HG03103 (cell line): ENCODE measurements at regions not wholly inside any gene's neighbourhood (a gene's known extent, or its start where the extent isn't known, plus 50 kb on each side); places are given as distances from the start of the nearest gene placed in this dataset.

Source experiments
- ATAC-seq: cut with Tn5 transposase; IDR thresholded peaks from one replicate; pipeline ENCODE4 v1.9.1; 2021; ENCODE audit warnings: low read depth; ENCODE audit not compliant: unreplicated experiment

DNA sequence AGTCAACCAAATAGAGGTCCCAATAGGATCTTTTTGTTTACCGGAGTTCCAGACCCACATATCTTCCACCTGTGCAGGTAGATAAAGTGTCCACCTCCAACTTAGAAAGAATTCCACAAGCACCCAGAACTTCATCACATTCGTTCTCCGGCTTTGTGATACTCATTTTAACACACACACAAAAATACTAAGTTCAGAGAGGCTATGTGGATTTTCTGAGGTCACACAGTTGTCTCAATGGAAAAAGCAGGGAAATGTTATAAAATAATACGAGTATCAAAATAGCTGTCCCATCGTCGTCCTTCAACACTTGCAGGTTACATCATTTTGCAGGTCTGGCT lies 137.5 kb downstream of the TMCO5A start:
- ATAC-seq: no peak

DNA sequence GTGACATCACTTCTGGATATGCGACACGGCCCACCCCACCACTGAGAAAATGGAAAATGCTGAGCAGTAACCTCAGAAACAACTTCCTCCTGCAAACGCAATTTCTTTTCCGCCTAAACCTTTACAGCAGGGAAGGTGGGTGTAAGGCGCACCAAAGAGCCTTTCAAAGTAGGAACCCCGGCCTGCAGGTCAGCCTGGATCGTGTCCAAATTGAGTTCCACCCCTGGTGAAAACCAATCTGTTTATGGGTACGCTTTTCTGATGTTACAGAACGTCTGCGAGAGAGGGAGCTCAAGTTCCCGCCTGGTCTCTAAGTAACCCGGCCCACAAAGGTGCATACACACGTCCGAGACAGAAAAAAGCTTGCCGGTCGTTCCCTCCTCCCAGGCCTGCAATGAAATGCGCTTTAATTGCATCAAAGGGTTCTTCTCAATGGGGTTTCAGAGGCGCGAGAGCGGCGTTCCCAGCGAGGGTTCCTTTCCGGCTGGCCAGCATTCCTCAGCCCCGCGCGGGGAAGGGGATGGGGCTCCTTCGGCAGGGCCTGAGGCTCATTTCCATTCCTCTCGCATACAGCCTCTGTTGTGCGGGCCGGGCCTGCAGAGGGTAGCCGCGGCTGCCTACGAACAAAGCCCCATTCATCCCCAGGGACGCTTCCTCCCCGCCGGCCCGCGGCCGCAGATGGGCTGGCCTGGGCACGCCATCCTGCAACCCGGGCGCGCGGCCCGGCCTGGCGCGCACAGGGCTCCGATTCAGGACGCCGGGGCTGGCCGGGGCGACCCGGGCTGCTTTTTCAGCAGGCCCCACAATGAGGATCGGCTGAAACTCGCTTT lies 138.1 kb downstream of the TMCO5A start:
- ATAC-seq: peak; percentile 41

DNA sequence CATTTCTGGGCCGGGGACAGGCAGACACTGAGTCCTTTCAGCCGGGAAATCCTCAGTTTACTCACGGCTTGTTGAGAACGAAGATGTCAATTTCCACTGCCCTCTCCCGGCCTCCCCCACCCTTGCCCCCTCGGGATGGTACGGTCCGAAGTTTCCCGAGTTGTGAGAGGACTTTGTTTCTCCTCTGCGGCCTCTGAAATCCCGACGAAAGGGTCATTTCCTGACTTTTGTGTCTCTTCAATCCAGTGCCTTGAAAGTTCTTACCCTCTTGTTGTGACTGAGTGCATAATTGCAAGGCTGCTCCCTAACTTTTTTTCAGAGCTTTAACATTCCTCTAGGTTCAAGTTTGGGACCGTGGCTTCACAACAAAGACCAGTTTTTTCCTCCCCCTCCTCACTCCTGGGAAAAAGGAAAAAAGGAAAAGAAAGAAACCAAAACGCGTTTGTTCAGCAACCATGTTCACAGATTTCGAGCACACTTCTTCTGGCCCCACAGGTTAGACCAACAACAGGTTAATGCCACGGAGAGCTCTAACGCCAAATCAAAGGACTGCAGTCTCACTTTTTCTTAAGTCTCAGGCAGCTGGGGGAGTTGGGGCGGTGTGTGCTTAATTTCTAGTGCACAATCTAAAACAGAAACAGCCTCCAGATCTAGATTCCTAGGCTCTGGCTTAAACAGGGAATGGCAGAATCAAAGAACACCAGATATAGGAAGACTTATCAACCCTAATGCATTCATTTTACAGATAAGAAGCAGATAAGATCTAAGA lies 138.9 kb downstream of the TMCO5A start:
- ATAC-seq: no peak

DNA sequence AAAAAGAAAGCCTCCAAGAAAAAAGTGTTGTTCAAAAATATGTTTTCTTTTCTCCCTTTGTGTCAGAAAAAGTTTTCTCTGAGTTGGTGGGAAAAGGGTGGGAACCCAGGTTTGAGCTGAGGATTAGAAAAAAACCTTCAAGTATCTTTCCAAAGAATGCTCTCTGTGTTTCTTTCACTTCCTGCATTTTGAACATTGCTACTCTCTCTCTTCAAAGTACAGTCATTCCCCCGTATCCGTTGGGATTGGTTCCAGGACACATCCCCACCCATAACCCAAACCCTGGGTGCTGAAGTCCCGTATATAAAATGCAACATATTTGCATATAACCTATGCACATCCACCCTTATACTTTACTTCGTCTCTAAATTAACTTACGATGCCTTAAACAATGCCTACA lies 139.6 kb downstream of the TMCO5A start:
- ATAC-seq: no peak

DNA sequence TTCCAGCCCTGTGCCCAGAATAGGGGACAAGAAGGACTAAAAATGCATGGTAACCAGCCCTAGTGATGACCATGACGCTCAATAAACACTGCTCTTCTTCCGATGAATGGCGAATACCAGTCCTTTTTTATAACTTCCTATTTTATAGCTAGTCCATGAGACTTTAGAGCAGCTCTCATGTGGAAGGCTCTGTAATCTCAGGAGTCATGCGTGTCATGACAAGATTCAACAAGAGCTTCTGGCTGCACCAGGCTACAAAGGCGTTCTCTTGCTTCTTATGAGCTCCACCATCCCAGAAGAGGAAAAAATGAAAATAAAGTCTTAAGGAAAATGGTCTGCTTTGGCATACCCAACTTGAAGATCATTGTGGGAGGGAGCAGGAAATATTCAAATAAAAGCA lies 141.0 kb downstream of the TMCO5A start:
- no peak for ATAC-seq

DNA sequence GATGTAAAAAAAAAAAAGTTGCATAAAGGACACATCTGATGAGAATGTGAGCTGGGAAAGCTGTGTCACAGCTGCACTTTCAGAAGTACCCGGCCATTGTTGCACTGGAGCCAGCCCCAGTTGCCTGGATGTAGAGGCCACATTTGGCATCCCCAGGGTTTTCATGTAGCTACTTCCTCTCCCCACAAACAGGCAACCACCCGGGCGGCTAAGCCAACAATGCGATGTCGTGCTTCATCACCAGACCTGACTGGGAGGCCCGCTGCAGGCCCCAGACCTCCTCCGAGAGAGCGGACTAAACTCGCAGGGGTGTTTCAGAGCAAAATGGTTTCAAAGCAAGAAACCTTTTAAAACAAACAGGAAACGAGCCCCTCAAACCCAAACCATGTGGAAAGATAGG lies 142.3 kb downstream of the TMCO5A start:
- ATAC-seq: no peak

DNA sequence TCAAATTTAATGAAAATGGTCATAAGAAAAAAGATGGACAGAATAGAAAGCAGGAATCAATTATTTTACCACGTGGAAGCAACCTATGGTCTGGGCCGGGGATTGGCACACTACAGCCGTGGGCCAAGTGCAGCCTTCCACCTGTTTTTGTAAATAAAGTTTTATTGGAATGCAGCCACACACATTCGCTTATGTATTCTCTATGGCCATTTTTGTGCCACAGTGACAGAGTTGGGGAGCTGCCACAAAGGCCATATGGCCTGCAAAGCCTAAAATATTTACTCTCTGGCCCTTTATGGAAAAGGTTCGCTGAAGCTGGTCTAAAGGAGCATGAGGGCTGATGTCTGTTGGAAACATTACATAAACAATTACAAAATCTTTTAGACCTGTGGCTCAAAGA lies 144.8 kb downstream of the TMCO5A start:
- no peak for ATAC-seq

DNA sequence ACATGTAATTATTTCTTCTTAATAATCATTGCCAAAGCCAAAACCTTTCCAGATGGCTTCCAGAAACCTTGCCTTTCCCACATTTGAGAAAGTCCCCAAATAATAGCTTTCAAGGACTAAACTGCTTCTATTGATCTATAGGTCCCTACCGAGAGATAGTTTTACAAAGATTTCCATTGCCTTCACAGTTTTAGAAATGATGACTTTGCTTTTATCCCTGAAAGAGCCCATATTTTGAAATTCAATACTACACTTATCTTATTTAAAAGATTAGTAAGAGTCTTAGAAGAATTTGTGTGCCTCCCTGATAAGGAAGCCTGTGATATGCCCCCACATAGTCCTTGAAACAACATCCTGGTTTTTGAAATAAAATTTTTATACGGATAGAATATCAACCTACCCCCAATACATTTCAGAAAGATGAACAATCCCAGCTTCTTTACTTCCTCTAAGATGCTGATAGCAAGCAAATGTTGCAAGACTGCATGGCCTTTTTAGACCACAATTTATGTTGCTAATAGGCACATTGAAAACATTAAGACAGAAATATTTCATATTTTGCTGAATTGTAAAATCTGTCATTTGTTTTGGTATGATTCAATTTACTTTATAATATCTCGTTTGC lies 146.3 kb downstream of the TMCO5A start:
- no peak for ATAC-seq

DNA sequence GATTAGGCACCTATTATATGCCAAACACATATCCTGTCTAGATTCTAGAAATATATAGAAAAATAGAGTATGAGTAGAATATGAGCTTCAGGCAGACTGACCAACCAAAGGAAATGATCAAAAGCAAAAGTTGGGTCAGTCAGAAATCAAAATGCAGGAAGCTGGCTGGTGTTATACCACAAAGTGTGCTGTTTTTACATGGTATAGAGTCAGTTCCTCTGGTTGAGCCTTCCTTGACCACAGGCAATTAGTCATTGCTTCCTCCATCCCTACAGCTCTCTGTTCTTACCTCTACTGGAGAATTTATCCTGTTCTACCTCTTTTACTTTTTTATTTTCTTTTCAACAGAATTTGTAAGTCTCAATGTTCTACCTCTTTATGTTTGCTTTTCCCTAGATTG lies 149.8 kb downstream of the TMCO5A start:
- ATAC-seq: peak; percentile 50

DNA sequence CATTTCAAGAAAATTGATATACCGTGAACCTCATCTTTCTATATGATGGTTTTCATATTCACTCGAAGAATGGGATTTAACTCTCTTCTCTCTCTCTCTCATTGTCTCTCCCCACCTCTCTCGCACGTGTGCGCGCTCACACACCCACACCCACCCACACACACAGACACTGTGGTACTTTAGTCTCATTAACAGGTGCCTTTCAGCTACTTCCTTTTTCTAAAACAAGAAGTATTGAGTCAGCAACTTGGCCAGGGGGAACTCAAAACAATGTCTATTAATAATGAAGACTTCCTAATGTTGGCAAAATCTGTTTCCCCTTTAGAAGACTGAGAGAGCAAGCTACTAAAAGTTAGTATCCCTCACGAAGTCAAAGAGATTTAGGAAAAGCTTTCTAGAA lies 150.7 kb downstream of the TMCO5A start:
- ATAC-seq: peak; percentile 67

DNA sequence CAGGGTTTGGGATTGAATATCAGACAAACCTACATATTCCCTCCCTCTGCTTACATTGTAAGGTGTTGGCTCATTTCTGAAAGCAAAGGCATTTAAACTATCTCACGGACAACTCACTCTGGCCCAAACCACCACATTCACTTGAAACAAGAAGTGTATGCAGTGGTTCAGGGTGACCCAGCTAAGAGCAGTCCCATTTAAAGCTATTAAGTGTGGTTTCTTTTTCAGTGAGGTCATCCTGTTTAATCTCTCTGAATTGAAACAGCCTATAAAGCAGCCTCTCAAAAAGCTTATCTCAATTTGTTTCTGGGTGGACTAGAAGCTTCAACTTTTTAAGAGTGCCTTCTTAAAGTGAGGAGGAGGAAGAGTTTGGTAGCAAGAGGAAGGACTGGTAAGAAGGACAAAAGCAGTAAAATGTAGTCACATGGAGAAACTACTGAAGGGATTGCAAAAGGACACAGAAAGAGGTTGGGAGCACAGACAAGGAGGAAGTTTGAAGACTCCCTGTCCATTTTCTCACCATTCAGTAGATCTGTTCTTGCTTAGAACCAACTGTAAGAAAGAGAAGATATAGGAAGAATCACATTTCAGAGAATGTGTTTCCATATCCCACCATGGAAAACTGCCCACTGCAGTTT lies 151.6 kb downstream of the TMCO5A start:
- ATAC-seq: peak; percentile 35

DNA sequence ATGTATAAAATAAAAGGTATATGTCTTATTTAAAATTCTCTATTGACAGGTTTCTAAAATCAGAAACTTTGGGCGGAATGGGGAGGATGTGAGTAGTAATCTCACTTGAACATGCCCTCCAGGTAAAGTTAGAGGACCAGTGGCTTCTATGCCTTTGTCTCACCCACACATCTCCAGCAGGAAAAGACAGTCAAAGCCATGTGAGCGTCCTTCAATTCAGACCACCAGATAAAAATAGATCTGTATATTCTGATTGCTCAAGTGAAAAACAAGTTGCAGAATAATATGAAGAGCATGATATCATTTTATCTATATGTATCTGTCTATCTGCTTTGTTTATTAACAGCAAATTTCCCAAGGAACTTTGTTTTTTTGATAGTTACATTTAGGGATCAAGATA lies 152.2 kb downstream of the TMCO5A start:
- ATAC-seq: no peak

DNA sequence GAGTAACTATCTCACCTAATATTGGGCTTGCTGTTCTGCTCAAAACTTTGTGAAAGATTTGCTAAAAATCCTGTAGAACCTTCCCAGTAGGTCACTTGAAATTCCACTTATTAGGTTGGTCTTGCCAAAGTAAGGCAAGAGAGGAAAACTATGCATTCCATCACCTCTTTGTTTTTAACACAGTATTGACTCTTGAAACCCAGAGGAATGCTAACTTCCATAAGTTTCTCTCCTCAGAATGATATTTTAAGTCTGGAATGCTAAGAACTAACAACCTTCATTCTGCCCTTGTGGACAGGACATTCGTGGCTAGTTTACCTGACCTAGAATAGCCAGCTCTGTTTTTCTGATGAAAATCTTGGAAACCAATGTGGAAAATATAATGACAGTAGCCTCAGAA lies 154.5 kb downstream of the TMCO5A start:
- no peak for ATAC-seq

DNA sequence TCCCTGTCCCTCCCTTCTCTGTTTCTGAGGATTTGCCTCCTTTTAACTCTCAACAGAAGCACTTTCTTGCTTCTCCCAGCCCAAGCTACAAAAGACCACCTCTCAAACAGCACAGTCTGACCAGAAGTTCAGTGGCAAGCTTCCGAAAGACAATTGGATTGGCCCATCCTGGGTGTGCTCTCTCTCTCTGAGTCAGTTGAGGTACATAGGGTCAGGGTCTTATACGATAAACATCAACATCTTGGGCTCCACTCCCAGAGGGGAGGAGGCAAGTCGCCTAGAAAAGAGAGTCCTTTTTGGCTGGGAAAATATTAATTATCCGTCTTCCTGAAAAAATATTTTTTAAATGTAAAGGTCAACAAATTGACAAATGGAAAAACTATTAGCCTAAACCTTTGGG lies 155.8 kb downstream of the TMCO5A start:
- no peak for ATAC-seq

DNA sequence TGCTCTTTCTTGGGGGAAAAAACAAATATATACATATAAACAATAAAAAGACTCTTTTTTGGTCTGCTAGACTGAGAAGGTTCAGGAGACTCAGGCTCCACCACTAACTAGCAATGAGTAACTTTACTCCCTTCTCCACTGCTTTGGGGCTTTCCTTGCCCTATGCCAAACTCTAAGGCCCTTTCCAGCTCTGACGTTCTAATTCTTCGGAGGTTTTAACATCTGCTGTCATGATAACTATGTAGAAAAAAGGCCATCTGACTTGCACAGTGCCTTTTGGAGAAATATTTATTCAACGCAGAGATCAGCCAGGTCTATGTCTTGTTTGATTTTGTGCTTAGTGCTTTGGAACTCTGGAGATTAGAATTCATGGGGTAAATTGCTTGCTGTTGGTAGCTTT lies 156.2 kb downstream of the TMCO5A start:
- no peak for ATAC-seq

DNA sequence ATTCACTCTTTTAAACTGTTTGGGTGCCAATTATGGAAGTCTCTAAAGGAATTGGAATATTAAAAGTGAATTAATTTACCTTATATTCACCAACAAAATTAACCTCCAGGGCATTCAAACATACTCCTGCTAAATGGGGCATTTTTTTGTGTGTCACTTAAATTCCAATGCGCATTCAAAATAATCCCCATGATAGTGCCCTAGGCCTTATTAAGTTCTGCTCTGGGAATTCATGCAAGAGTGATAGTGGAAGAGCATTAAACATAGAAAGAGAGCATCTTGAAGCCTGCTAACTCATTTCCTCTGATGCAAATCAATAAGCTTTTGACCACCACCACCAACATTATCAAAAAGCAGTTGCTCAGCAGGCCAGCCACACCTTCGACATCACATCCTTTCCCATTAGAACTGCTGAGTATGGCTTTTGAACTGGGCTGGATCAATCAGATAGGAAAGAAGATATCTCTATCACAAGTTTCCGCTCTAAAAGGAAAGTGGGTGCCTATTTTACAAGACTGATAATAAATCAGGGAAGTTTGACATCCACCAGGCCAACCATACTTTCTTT lies 156.7 kb downstream of the TMCO5A start:
- ATAC-seq: no peak

DNA sequence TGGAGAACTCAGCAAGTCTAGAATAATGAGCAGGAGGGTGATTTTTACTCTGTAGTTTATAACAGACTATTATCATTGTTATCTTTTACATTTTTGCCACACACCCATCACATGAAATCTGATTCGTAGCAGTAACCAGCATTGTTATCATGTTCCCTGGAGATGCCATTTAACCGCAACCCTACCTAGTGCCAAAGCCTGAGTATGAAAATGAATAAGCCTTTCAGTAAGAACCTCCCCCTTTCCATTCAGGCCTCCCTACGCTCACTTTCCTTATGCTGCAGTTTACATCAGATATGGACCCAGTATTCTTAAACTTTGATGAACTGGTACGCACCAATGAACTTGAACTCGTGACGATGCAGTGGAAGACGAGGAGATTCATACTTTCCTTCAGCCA lies 158.7 kb upstream of the SPRED1 start:
- ATAC-seq: no peak

DNA sequence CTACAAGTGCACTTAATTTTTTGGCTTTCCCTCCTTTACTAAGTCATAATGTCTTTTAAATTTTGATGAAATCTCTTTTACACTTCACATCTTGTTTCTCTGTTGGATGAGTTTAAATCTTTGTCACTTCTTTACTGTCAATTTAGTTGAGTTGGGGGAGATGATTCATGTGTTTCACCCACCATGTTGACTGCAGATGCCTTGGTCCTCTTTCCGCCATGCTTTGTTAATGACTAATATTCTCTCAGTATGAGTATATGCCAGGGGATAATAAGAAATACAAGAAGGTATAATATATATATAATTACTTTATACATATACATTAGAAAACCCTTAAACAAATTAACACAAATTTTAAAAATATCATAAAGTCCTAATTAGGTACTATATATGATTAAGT lies 149.7 kb upstream of the SPRED1 start:
- ATAC-seq: no peak

DNA sequence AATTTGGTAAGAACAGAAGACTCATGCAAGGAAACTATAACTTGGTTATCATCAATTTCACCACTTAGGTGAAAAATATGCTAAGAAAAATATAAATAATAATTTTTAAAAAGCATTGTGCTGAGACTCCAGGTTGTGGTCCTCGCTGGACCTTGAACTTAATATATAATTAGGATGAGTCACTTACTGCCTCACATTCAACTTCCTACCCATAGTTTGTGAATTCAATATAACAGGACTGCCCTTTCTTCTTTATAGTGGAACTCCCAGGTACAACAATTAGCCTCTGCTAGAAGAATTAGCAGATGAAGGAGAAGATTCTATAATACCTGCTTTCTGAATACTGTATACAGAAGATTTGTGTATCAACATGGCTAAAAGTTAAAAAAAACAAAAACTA lies 149.1 kb upstream of the SPRED1 start:
- no peak for ATAC-seq

DNA sequence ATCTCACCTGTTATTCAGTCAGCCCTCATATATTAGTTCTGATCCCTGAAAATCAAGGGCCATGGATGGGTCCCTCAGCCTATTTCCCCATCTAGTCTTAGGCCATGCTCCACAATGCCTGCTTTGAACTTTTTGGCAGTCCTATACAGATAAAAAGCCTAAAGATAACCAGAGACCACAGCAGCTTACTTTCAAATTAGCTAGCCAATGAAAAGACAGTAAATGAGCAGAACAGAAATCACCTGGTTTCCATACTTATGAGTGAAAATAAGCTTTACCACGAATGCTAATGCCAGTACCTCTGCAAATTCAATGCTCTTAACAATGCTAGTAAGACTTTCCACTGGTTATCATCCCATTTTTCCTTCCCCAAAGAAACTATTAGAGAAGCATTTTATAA lies 141.6 kb upstream of the SPRED1 start:
- no peak for ATAC-seq

DNA sequence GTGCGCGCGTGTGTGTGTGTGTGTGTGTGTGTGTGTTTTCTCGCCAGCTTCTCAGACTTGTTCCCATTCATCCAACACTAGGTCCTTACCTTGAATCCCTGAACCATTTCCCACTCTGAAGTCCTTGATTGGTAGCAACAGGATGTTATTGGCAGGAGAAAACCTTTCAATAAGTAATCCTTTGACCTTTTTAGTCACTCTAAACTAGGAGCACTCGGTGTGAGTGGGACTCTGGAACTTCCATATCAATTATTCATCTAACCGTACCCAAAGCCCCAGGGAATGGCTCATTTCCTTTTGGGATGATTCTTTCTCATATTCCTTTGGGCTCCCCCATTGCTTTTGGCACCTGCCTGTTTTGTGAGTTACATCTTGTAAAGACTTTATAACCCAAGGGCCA lies 140.2 kb upstream of the SPRED1 start:
- no peak for ATAC-seq
